ENCODE measurements at regions not wholly inside any gene's neighbourhood (a gene's known extent, or its start where the extent isn't known, plus 50 kb on each side); places are given as distances from the start of the nearest gene placed in this dataset.

DNA sequence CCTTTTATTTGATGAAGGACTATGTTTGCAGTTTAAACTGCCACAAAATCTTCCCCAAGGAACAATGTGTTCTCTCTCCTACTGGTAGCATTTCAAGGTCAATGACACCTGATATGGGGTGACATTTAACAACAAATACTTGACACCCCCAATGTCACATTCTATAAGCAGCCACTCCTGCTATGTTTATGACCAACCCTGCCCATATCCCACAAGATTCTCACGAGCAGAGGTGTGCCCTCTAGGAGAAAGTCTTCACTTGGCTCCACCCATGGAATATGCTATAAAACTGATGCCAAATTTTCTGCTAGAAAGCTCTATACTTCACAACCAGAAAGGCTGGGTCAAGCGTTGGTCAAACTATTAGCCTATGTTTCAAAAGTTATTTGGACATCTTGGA lies 105.6 kb upstream of the ARID2 start:
- no peak for DNase-seq (ENCODE audit: low read depth in 1 of 2, low spot score in 1 of 2)

DNA sequence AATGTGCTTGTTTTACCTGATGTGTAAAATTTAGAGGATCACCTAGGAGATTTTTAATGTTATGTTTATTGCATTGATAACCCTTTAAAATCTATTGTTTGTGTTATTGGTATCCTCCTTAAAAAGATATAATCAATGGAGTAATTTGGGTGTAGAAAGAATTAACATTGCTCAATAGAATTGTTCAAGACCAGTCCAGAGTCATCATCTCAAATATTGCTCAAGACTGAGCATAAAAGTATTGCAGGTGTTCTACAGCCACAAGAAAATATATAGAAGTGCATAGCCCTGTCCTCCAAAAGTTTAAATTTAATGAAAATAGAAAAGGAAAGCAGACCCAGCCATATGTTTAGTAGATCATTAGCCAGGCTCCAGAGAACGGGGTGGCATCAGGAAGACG lies 102.5 kb upstream of the ARID2 start:
- no peak for DNase-seq (ENCODE audit: low read depth in 1 of 2, low spot score in 1 of 2)

DNA sequence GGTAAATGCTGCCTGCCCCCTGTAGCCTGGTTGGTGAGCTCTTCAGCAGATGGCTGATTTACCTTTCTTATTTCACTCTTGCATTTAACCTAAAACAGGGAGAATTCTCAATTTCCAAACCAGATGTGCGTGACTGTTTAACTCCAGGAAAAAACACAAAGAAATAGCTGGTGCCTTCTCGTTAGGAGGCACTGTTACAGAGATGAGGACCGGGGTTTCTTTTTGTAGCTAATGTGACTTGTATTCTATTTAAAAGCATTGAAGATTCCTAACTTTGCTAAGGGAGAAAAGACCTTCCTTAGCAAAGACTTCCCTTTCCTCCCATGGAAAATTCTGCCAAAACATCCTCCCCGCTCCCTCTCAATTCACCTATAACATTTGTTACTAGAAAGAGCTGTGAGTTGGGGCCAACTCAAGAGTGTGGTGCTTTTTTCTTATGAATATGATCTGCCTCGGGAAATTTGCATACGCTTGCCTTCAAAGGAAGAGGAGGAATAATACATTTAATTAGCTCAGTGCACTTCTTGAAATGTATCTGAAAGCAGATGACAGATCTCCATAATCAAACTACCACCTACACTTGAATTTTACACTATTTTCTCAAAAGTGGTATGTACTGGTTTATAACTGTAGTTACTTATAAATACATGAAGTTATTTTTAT lies 102.0 kb upstream of the ARID2 start:
- DNase-seq (ENCODE audit: low read depth in 1 of 2, low spot score in 1 of 2), result no peak

DNA sequence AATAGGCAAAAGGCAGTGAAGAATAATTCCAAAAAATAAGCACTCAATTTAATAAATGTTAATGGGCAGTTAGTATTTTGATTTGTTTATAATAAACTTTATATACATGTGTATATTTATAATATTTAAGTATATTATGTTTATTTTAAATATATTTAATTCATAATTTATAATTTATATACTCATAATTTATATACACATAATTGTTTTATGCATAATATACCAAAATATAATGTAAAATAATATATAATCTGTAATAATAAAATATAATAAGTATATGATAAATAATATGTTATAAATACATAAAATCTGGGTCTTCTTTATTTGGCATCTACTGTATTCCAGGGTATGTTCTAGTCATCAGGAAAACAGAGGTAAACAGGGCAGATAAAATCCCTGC lies 100.2 kb upstream of the ARID2 start:
- DNase-seq (ENCODE audit: low read depth in 1 of 2, low spot score in 1 of 2), result no peak

DNA sequence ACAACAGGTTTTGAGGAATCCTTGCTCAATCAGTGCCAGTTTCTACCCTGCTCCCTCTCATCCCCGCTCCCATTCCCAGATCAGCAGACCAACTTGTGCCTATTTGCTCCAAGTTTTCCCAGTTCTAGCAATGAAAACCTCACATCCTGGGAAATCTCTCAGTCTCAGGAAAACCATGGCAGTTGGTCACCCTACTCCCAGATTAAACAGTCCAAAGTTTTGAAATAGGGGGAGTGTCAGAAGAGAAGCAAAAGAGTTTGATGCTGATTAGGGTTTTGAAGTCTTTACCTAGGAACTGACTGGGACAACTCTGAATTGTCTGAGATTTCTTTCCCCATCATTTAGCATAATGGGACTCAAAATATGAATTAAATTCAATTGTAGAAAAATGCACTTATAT lies 95.8 kb upstream of the ARID2 start:
- no peak for DNase-seq (ENCODE audit: low read depth in 1 of 2, low spot score in 1 of 2)

DNA sequence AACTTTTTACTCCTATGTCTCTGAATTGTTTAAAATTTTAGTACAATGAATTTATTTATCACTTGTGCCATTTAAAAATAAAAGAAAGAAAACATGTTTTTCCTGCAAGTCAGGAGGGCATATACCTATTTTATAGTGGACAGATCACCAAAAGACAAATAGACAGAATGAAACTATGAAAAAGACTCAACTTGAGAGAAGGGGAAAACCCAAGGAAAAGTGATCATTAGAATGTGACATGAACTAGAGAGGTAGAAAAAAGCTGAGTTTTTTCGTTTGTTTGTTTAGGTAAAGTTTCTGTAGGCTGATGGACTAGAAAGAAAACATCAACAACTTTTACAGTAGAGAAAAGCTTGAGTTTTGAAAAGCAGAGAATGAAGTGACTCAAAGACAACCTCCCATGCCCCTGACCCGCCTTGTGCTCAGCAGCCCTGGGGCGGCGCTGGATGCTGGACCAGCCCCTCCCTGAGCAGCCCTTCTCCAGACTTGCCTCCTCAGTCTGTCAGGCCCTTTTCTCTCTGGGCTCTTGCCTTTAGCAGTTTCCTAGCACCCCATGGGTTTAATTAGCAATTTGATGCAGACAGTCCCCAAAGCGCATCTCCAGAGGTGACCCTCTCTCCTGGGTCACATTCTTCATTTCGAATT lies 95.1 kb upstream of the ARID2 start:
- DNase-seq (ENCODE audit: low read depth in 1 of 2, low spot score in 1 of 2), result no peak

DNA sequence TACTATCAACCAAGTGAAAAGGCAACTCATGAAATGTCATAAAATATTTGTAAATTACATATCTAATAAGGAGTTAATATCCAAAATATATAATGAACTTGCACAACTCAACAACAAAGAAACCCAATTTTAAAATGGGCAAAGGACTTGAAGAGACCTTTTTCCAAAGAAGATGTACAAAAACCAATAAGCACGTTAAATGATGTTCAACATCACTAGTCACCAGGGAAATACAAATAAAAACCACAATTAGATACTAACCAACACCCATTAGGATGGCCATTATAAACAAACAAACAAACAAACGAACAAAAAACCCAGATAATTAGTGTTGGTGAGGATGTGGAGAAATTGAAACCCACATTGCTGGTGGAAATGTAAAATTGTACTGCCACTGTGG lies 92.3 kb upstream of the ARID2 start:
- no peak for DNase-seq (ENCODE audit: low read depth in 1 of 2, low spot score in 1 of 2)

DNA sequence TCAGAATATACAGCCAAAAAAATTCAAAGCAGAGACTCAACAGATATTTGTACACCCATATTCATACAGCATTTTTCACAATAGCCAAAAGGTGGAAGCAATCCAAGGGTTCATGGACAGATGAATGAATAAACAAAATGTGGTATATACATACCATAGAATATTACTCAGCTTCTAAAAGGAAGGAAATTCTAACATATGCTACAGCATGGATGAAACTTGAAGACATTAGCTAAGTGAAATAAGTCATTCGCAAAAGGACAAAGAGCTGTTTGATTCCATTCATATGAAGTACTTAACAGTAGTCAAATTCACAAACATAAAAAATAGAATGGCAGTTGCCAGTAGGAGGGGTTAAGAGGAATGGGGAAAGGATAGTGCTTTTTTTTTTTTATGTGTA lies 91.8 kb upstream of the ARID2 start:
- no peak for DNase-seq (ENCODE audit: low read depth in 1 of 2, low spot score in 1 of 2)

DNA sequence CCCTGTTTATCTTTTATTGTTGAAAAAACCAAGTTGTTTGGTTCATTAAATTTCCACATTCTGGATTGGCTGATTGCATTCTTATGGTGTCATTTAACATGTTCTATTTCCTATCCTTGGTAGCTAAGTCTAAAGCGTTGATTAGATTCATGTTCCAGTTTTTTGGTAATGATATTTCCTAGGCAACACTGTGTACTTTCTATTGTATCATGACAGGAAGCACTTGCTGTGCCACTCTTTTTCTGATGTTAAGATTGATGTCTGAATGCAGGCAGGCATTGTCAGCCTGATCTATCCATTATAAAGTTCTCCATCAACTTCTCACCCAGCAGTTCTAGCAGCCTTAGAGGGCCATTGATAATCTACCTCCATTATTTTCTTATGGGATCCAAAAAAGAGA lies 91.1 kb upstream of the ARID2 start:
- DNase-seq (ENCODE audit: low read depth in 1 of 2, low spot score in 1 of 2), result no peak

DNA sequence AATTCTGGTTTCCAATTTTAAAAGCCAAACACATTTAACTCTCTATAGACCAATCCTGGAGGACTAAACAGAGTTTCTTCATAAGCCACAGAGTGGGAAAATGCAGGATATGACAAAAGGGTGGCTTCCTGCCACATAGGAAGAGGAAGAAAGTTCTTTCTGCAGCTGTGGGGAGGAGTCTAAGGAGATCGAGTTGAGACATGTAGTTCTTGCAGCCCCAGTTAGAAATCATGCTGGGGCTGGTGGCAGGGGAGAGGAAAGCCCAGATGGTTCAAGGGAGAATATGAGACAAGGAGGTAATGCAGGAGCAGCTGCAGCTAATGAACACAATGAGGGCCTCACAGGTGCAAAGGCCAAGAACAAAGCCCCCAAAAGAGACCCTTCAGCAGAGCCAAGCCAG lies 85.0 kb upstream of the ARID2 start:
- DNase-seq (ENCODE audit: low read depth in 1 of 2, low spot score in 1 of 2), result no peak

DNA sequence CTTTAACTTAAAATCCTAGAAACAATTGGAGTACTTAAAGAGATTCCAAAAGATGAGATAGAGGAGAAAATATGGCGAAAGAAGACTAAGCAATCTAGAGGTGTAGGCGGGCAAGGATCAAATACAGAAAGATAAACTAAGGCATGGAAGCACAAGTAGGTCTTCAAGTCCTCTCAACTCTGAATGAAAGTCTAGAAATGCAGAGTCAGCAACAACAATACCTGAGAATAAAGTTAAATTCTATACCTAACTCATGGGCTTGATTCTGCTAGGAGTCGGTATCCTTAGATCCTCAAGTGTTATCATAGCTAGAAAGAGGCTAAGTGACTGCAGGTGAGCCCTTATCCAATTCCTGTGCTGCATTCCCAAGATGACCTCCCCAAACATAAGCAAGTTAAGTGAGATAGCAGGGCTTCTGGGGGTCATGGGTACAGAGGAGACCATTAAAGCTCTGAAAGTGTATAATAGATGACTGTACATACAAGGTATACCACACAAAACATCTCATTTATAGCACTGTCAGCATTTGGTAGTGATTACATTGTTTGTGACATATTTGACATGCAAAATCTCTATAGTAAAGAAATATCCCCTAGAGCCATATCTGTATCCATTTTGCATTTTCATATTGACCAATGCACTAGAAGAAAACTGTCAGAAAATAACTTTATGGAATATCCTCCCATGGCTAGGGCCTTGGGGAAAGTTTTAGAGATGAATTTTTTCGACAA lies 82.5 kb upstream of the ARID2 start:
- DNase-seq (ENCODE audit: low read depth in 1 of 2, low spot score in 1 of 2), result no peak

DNA sequence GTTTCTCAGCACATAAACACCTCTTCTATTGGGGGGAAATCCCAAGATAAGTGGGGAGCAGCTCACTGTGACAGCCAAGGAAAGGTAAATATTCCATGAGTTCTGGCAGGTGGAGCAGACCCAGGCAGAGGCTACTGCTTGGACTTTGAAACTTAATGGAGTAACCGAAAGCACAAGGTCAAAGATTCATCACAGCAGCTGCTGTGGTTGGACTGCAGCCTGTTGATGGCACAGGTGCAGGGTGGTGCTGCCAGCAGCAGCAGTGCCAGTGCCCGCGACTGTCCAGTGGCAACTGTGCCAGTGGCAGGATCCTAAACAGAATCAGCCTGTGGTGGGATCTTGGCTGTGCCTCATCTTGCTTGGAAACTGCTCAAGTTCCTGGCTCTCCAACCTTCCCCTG lies 81.4 kb upstream of the ARID2 start:
- DNase-seq (ENCODE audit: low read depth in 1 of 2, low spot score in 1 of 2), result no peak

DNA sequence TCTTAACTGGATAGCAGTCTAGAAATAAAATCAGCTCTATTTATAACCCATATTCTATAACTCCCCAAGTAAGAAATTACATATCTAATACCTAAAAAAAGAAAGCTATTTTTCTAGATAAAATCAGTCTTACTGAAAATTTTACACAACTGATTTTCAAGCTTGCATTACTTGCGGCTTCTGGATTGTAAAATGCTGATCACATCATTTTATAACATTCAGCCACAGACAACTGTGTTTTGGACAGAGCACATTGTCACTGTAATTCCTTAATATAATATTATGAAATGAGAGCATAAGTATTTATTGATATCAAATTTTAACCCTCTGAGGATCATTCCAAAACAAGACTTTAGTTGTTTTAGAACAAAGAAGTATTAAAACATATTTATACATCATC lies 78.5 kb upstream of the ARID2 start:
- no peak for DNase-seq (ENCODE audit: low read depth in 1 of 2, low spot score in 1 of 2)

DNA sequence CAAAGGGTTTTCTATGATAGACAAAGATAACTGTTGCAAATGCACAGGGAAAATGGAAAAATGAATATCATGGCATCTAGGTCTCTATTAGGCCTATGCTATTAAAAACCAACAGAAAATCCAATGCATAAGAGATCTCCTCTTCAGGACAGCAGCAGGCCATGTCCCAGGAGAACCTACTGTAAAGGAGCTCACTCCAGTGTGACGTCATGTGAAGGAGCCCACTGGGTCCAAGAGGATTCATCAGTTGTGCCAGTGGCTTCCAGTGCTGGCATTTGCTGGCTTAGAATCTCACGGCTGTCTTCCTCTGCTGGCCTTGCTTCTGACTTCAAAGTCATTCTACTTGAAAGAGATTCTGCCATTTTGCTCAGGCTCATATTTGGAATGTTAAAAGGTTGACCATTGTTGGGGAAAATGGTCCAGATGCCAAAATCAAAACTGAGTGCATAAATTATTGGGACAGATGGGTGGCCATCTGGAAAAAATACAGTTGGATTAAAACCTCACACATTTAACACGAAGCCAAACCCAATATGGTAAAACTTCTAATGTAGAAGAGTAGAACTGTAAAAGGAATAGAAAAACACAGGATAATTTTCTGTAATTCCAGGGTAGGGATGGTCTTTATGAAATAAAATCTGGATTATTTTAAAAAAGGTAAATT lies 75.4 kb upstream of the ARID2 start:
- DNase-seq (ENCODE audit: low read depth in 1 of 2, low spot score in 1 of 2), result no peak

DNA sequence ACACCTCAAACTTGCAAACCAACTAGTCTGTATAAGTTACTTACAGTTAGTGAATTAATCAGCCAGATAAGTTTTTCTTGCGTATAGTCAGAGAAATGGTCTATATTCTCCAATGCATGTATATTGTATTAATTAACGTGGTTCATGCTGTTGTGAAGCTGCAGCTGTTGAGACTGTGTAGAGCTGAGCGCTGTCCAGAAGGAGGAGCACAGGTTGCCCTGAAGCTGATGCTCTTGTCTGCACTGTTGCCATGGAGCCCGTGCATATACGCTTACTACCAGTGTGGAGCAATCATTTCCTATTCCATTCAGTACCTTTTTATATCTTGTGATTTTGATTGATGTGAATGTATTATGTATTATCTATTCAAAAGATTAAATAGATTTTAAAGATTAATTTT lies 74.3 kb upstream of the ARID2 start:
- peak; percentile 9 to 12 for DNase-seq (ENCODE audit: low read depth in 1 of 2, low spot score in 1 of 2)

DNA sequence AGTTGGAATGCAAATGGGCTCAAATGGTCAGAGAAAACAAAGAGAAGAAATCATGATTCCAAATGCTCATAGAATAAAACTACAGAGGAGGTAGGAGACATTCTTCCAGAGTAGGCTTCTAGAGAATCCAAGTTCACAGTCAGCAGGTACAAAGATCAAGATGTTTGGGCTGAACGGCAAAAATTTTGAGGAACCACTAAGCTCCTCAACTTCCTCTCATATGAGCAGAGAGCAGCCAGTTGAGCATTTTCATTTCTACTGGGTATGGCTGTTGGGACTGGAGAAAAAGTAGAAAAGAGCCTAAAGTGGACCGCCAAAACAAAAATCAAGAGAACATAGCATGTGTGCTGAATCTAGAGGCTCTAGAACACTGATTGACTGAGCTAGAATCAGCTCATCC lies 73.8 kb upstream of the ARID2 start:
- DNase-seq (ENCODE audit: low read depth in 1 of 2, low spot score in 1 of 2), result no peak

DNA sequence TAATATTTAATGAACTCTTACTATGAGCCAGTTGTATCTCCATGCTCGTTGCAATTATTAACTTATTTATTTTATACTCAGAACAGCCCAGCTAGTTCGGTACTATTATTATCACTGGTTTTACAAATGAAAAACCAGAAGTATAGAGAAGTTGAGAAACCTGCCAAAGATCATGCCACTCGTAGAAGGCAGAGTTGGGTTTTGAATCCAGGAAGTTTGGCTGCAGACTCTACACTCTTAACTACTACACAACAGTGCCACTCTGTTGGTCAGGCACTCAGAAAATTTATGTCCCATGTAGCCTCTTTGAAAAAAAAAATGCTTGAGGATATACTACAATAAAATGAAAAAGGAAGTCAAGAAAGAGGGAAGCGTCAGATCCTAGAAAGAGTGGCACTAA lies 71.5 kb upstream of the ARID2 start:
- DNase-seq (ENCODE audit: low read depth in 1 of 2, low spot score in 1 of 2), result no peak

DNA sequence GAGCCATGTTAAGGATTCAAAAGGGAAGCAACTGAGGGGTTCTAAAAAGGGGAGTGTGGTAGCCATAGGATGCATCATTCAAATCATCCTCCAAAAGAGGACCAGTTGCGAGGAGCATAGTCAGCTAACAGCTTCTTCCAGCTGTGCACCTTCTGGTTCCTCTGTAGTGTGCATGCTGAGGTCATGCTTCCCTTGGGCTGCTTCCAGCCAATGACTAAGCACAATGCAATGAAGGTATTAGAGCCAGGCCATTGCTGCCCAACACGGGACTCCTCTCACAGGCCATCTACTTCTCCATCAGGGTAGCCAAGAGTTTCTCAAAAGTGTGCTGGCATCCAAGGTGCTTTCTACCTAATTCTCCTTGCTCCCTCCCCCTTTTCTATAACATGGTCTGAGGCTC lies 69.2 kb upstream of the ARID2 start:
- DNase-seq (ENCODE audit: low read depth in 1 of 2, low spot score in 1 of 2), result no peak

DNA sequence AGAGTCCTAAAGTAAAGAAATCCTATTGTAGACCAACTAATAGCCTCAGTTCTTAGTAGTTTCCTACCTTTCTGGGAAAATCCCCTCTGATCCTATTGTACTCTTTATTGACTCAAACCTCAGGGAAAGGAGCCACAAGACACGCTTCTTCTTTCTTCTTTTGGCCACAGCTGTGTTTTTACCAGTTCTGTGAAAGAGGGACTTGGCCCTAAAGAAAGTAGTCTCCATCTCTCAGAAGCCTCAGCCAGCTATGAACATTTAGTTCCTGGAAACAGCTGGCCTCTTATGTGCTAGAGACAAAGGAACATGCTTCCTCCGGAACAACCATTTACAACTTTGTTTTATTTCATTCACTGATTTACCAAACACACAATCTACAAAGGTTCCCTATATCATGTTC lies 66.1 kb upstream of the ARID2 start:
- DNase-seq (ENCODE audit: low read depth in 1 of 2, low spot score in 1 of 2), result no peak

DNA sequence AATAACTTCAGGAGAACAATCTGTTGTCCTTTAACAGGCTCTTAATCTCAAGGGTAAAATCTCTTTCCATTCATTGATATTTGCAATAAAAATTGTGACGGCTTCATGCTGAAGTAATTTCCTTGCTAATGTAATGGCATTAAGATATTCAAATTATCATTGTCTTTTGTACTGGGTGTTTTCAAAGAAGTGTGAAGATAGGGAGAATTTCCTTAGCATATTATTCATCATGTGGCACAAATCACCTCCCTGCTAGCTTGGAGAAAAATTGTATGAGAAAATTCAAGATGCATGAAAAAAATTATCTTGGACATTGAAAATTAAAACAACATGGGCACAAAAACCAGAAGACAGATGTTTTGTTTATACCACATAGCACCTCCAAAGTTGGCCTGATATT lies 63.6 kb upstream of the ARID2 start:
- no peak for DNase-seq (ENCODE audit: low read depth in 1 of 2, low spot score in 1 of 2)

DNA sequence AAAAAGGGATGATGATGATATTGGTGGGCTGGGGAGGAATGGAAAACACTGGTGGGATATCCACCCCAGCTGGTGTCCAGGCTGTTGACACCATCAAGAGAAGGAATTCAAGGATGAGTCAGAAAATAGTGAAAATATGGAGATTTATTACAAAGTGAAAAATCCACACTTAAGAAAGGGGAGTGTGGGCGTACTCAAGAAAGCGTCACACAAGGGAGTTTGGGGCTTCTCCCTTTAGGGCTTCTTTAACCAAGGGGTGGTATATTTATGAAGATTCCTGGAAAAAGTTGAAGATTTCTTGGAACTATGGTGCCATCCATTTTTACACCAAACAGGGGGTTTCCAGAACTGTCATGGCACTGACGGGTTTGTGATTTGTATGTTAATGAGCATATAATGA lies 63.1 kb upstream of the ARID2 start:
- no peak for DNase-seq (ENCODE audit: low read depth in 1 of 2, low spot score in 1 of 2)

DNA sequence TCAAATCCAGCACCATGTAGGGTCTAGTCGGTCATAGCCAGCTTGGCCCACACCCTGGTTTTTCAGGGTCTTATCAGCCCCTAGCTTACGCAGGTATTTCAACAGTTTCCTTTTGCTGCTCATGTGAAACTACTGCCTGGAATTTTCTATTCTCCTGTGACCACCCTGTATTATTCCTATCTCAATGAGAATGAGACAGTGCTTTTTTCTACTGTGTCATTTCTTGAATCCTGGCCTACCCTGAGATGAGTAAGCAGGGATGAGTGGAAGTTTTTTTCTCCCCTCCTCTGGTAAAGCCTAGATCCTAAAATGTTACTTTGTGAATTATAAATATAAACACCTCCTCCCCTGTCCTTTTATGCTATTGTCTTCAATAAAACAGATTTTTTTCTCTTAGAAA lies 62.7 kb upstream of the ARID2 start:
- no peak for DNase-seq (ENCODE audit: low read depth in 1 of 2, low spot score in 1 of 2)

Measured in activated T-helper 1 cell treated with anti-CD3 and anti-CD28 coated beads, Interleukin-2, amount 50 U/mL, for 16 hours (primary cell).